MM.1S (cell line): ENCODE measurements at regions not wholly inside any gene's neighbourhood (a gene's known extent, or its start where the extent isn't known, plus 50 kb on each side); places are given as distances from the start of the nearest gene placed in this dataset.

Source experiments
- DNase-seq: peaks from one replicate; pipeline ENCODE4 v3.0.0-alpha.2; 2015
- H2AFZ ChIP-seq: fragments of 300-600 bp; sonication (generic); 2 replicates; pipeline ENCODE4 v1.6.0; 2016; ENCODE audit warnings: antibody characterized with exemption, low read length
- H3F3A ChIP-seq: fragments of 300-600 bp; sonication (generic); 2 replicates; pipeline ENCODE4 v1.6.1; 2016; ENCODE audit warnings: mild to moderate bottlenecking, antibody characterized with exemption, low read length, moderate library complexity, mixed read lengths; ENCODE audit not compliant: insufficient read depth
- H3K27ac ChIP-seq: fragments of 300-600 bp; sonication (generic); 2 replicates; pipeline ENCODE4 v1.5.1; 2016; ENCODE audit warnings: mild to moderate bottlenecking, low read length
- H3K27me3 ChIP-seq: fragments of 300-600 bp; sonication (generic); replicated peaks from 2 replicates; pipeline ENCODE4 v1.6.0; 2016; ENCODE audit warnings: low read length; ENCODE audit not compliant: insufficient read depth
- H3K36me3 ChIP-seq: fragments of 300-600 bp; sonication (generic); replicated peaks from 2 replicates; pipeline ENCODE4 v1.6.1; 2016; ENCODE audit warnings: mild to moderate bottlenecking, low read length, mixed read lengths; ENCODE audit not compliant: insufficient read depth
- H3K4me1 ChIP-seq: fragments of 300-600 bp; sonication (generic); 2 replicates; pipeline ENCODE4 v1.6.1; 2016; ENCODE audit warnings: low read length, mixed read lengths
- H3K4me2 ChIP-seq: fragments of 300-600 bp; sonication (generic); 2 replicates; pipeline ENCODE4 v1.6.0; 2016; ENCODE audit warnings: low read depth, low read length
- H3K4me3 ChIP-seq: fragments of 300-600 bp; sonication (generic); 2 replicates; pipeline ENCODE4 v1.5.1; 2016; ENCODE audit warnings: low read length, mixed read lengths
- H3K79me2 ChIP-seq: fragments of 300-600 bp; sonication (generic); 2 replicates; pipeline ENCODE4 v1.6.1; 2016; ENCODE audit warnings: mixed run types, low read length, mixed read lengths
- H3K9ac ChIP-seq: fragments of 300-600 bp; sonication (generic); 2 replicates; pipeline ENCODE4 v1.6.1; 2016; ENCODE audit warnings: low read length, mixed read lengths
- H3K9me2 ChIP-seq: fragments of 300-600 bp; sonication (generic); replicated peaks from 2 replicates; pipeline ENCODE4 v1.6.1; 2016; ENCODE audit warnings: mild to moderate bottlenecking, low read length, mixed read lengths; ENCODE audit not compliant: insufficient read depth
- H3K9me3 ChIP-seq: fragments of 300-600 bp; sonication (generic); replicated peaks from 2 replicates; pipeline ENCODE4 v1.6.1; 2016; ENCODE audit warnings: mild to moderate bottlenecking, low read length, mixed read lengths; ENCODE audit not compliant: insufficient read depth
- H4K20me1 ChIP-seq: fragments of 300-600 bp; sonication (generic); 2 replicates; pipeline ENCODE4 v1.6.1; 2016; ENCODE audit warnings: mild to moderate bottlenecking, low read length, moderate library complexity, mixed read lengths; ENCODE audit not compliant: insufficient read depth
- CTCF ChIP-seq: fragments of 300-600 bp; sonication (generic); IDR thresholded peaks from 2 replicates; pipeline ENCODE4 v1.5.1; 2016; ENCODE audit warnings: antibody characterized with exemption, low read length, mixed read lengths
- EZH2 ChIP-seq: fragments of 300-600 bp; sonication (generic); optimal IDR thresholded peaks from 2 replicates; pipeline ENCODE3; 2017; ENCODE audit warnings: low read depth, mild to moderate bottlenecking, antibody characterized with exemption, low read length, mixed read lengths
- EZH2phosphoT487 ChIP-seq: fragments of 300-600 bp; sonication (generic); IDR thresholded peaks from 2 replicates; pipeline ENCODE4 v1.6.1; 2018; ENCODE audit warnings: antibody characterized with exemption, low read length

- no peak for DNase-seq
- H2AFZ ChIP-seq = no peak overlapping the region
- H3K4me3 ChIP-seq = no peak overlapping the region
- H3K9ac ChIP-seq = no peak overlapping the region
- no peak overlapping the region for H3K4me2 ChIP-seq
- H4K20me1 ChIP-seq = no peaks in the 10 kb centered on the region
- no peaks in the 10 kb centered on the region for H3K36me3 ChIP-seq
- H3K9me2 ChIP-seq = no peaks in the 10 kb centered on the region
- no peaks in the 10 kb centered on the region for H3K79me2 ChIP-seq
- H3F3A ChIP-seq = no peaks in the 10 kb centered on the region
- no peak overlapping the region for H3K27ac ChIP-seq
- no peaks in the 10 kb centered on the region for H3K4me1 ChIP-seq
- H3K9me3 ChIP-seq = no peaks in the 10 kb centered on the region
- no peak for TF ChIP-seq CTCF
- TF ChIP-seq EZH2 = no peak
- no peak for TF ChIP-seq EZH2phosphoT487
- no peaks in the 10 kb centered on the region for H3K27me3 ChIP-seq
These were observed 143.7 kb upstream of the CTNNA2 start for GRCh38 chr2:79369127-79369526.

DNA sequence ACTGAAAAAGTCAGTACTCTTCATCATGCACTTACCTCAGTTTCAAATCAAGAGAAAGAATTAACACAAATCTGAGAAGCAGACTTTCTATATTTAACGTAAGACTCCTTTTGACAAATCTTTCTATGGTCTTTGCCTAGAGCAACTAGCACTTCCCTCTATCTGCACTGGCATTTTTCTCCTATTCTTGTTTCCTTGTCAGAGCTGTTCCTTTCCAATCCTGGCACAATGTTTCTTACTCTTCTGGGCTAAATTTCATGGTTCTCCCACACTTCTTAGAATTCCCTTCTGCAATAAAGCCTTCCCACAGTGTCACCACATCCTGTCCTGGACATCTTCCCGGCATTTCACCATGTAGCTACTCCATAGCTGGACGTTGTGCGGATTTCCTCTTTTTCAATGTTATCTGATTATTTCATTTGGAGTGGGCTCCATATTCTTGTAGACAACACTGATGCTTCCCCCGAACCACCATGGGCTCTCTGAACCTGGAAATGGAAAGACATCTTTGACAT is 144.7 kb upstream of the CTNNA2 start:
- no peak for TF ChIP-seq EZH2phosphoT487
- TF ChIP-seq EZH2 = no peak
- TF ChIP-seq CTCF = no peak
- H3K4me3 ChIP-seq = no peak overlapping the region
- H2AFZ ChIP-seq = no peak overlapping the region
- no peak overlapping the region for H3K9ac ChIP-seq
- H3K9me3 ChIP-seq = no peaks in the 10 kb centered on the region
- no peak overlapping the region for H3K4me2 ChIP-seq
- no peak overlapping the region for H3K27ac ChIP-seq
- no peaks in the 10 kb centered on the region for H3F3A ChIP-seq
- no peaks in the 10 kb centered on the region for H3K27me3 ChIP-seq
- no peaks in the 10 kb centered on the region for H4K20me1 ChIP-seq
- H3K4me1 ChIP-seq = no peaks in the 10 kb centered on the region
- no peak for DNase-seq
- H3K36me3 ChIP-seq = no peaks in the 10 kb centered on the region
- H3K9me2 ChIP-seq = no peaks in the 10 kb centered on the region
- H3K79me2 ChIP-seq = no peaks in the 10 kb centered on the region

DNA sequence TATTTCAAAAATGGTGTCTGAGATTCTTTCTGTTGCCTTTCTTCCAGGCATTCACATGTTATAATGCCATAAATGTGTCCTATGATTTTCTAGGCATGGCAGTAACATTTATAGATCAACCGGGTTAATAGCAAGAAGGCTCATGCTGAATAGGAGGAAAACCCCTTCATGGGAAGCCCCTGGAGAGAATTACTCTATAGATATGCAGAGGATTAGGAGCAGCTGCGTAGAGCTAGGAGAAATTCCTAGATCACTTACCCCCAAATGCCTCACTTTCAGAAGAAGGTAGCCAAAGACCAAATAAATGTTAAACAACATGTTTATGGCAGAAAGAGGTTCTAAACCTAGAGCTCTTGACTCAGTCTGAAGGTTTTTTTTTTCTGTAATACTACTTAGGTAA is 153.4 kb upstream of the CTNNA2 start:
- H3K4me2 ChIP-seq = no peak overlapping the region
- H3K27ac ChIP-seq = no peak overlapping the region
- no peaks in the 10 kb centered on the region for H3K9me2 ChIP-seq
- H3F3A ChIP-seq = no peaks in the 10 kb centered on the region
- no peak for TF ChIP-seq EZH2phosphoT487
- no peak for TF ChIP-seq CTCF
- TF ChIP-seq EZH2 = no peak
- no peaks in the 10 kb centered on the region for H4K20me1 ChIP-seq
- no peaks in the 10 kb centered on the region for H3K9me3 ChIP-seq
- H3K27me3 ChIP-seq = no peaks in the 10 kb centered on the region
- DNase-seq = no peak
- H3K4me3 ChIP-seq = no peak overlapping the region
- H2AFZ ChIP-seq = no peak overlapping the region
- no peaks in the 10 kb centered on the region for H3K79me2 ChIP-seq
- no peaks in the 10 kb centered on the region for H3K36me3 ChIP-seq
- no peaks in the 10 kb centered on the region for H3K4me1 ChIP-seq
- H3K9ac ChIP-seq = no peak overlapping the region
